ENCODE measurements at regions not wholly inside any gene's neighbourhood (a gene's known extent, or its start where the extent isn't known, plus 50 kb on each side); places are given as distances from the start of the nearest gene placed in this dataset.
"Not testable (repeated sequence)": the region's sequence is repeated elsewhere in the genome, so short reads cannot be mapped to it uniquely, and the experiment has no call there.

DNA sequence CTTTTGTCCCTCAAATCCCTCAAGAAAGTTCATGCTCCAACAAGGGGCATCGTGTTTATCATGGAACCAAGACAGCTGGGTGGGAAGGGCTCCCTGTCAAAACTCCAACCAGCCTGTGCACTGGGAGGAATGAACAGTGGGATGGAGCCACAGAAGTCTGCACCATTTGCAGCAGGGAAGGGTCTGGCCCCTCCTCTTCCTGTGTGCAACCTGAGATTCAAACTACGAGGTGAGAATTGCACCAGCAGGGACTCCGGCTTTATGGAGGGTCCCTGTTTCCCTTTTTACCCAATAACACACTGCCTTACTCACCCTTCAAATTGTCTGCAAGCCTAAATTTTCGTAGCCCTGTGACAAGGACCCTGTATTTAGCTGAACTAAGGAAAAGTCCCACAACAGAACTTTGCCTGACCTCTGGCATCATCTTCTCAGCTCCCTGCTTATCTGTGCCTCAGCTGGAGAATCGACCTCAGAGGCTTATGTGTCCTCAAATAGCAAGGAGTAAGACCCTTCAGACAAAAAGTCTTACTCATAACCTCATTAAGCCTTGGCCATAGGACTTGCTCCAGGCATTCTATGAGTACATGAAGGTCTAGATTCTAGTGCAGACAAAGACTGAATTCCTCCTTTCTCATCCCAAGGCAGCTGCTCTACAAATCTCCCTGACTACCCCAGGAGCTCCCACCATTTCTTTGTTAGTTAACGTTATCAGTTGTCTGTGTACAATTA is 178.3 kb upstream of the SERPINE2 start:
- no peaks in the 10 kb centered on the region for H3K9me3 ChIP-seq
- no peak overlapping the region for H3K27ac ChIP-seq
- DNase-seq: no peak
- H3K36me3 ChIP-seq: no peaks in the 10 kb centered on the region
- H3K4me1 ChIP-seq: no peaks in the 10 kb centered on the region
- intact Hi-C loops (cut with DNase I): no loop called here
- H3K27me3 ChIP-seq: no peaks in the 10 kb centered on the region
- no peak for ATAC-seq
- TF ChIP-seq CTCF (IDR thresholded peaks at IDR 0.05): no peak
- no peak for TF ChIP-seq POLR2A (IDR thresholded peaks at IDR 0.05)
- 56% methylated on average over 4 of the region's 6 CpGs for WGBS (ENCODE audit: insufficient coverage, low coverage, low lambda C conversion rate, missing lambda C conversion rate)
- H3K4me3 ChIP-seq: no peak overlapping the region

DNA sequence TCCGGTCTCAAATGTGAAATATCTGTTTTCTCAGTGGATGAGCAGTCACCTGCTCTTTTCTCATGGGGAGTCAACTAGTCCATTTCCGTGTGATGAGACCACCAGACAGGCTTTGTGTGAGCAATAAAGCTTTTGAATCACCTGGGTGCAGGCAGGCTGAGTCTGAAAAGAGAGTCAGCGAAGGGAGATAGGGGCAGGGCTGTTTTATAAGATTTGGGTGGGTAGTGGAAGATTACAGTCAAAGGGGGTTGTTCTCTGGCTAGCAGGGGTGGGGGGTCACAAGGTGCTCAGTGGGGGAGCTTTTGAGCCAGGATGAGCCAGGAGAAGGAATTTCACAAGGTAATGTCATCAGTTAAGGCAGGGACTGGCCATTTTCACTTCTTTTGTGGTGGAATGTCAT is 176.5 kb upstream of the SERPINE2 start:
- H3K4me1 ChIP-seq; H3K27ac ChIP-seq; H3K27me3 ChIP-seq; H3K9me3 ChIP-seq; H3K4me3 ChIP-seq; intact Hi-C loops (cut with DNase I); ATAC-seq; DNase-seq; H3K36me3 ChIP-seq: not testable (repeated sequence)
- 68% methylated on average over 3 of the region's 3 CpGs for WGBS (ENCODE audit: insufficient coverage, low coverage, low lambda C conversion rate, missing lambda C conversion rate)

DNA sequence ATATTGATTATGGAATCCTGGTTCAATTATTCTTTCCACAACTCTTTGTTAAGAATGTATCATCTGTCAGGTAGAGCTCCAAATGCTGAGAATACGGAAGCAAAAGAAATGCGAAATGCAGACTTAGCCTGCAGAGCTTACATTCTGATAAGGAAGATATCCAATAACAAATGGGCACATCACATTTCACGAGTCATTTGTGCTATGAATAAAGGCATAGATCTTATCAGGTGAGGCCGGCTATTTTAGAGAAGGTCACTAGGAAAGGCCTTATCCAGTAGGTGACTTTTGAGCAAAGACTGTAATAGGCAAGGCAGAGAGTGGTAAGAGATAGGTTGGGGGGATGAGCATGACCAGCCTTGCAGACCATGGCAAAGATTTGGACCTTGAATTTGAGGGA is 174.3 kb upstream of the SERPINE2 start:
- Histone ChIP-seq H3K4me3 (no peak overlapping the region), H3K27ac (no peak overlapping the region), H3K27me3 (no peaks in the 10 kb centered on the region), H3K9me3 (no peaks in the 10 kb centered on the region), H3K4me1 (no peaks in the 10 kb centered on the region), H3K36me3 (no peaks in the 10 kb centered on the region)
- ATAC-seq (no peak), DNase-seq (no peak)
- intact Hi-C loops (cut with DNase I): no loop called here
- 68% methylated on average over 4 of the region's 4 CpGs for WGBS (ENCODE audit: insufficient coverage, low coverage, low lambda C conversion rate, missing lambda C conversion rate)
- TF ChIP-seq POLR2A (IDR thresholded peaks at IDR 0.05): no peak
- TF ChIP-seq CTCF (IDR thresholded peaks at IDR 0.05): no peak

DNA sequence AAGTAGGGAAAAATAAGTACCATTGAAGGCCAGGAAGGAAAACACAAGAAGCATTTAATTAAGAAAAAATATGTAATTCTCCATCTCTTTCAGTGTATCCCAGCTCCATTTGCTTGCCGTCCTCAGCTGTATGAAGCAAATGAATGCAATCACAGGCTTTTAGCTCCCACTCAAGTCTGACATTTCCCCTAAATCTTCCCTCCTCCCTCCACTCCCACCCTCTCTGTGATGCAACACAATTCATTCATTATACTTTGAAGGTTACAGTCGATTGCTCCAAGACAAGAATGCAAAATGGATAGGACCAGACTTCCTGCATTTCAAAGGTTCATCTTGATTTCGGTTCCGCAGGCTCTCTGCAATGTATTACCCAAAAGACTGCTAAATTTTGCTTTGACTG is 172.7 kb upstream of the SERPINE2 start:
- Histone ChIP-seq H3K27me3 (no peaks in the 10 kb centered on the region), H3K9me3 (no peaks in the 10 kb centered on the region), H3K27ac (no peak overlapping the region), H3K4me3 (no peak overlapping the region), H3K36me3 (no peaks in the 10 kb centered on the region), H3K4me1 (no peaks in the 10 kb centered on the region)
- intact Hi-C loops (cut with DNase I): no loop called here
- WGBS (ENCODE audit: insufficient coverage, low coverage, low lambda C conversion rate, missing lambda C conversion rate): 59% methylated on average over 4 of the region's 4 CpGs
- TF ChIP-seq POLR2A (IDR thresholded peaks at IDR 0.05): no peak
- TF ChIP-seq CTCF (IDR thresholded peaks at IDR 0.05): no peak
- no peak for DNase-seq
- no peak for ATAC-seq

DNA sequence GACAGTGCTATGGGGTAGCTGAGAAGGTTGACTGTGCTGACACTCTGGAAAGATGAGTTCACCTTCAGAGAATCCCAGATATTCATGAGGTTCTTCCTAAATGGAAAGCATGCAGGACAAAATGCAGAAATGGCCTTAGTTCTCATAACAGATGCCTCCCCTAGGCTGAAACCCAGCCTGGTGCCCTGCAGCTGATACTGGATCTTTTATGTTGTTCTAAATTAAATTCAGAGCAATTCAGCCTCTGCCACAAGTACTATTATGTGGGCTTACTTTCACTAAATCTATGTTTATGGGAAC is 172.0 kb upstream of the SERPINE2 start:
- Histone ChIP-seq H3K27me3 (no peaks in the 10 kb centered on the region), H3K36me3 (no peaks in the 10 kb centered on the region), H3K4me1 (no peaks in the 10 kb centered on the region), H3K27ac (no peak overlapping the region), H3K9me3 (no peaks in the 10 kb centered on the region), H3K4me3 (no peak overlapping the region)
- no peak for TF ChIP-seq POLR2A (IDR thresholded peaks at IDR 0.05)
- TF ChIP-seq CTCF (IDR thresholded peaks at IDR 0.05): no peak
- ATAC-seq (no peak), DNase-seq (no peak)
- intact Hi-C loops (cut with DNase I): no loop called here

All from right lobe of liver (tissue), 6 donors.